HG03108 (cell line): ENCODE measurements at regions not wholly inside any gene's neighbourhood (a gene's known extent, or its start where the extent isn't known, plus 50 kb on each side); places are given as distances from the start of the nearest gene placed in this dataset.

Experiments used
- ATAC-seq: cut with Tn5 transposase; IDR thresholded peaks from one replicate; pipeline ENCODE4 v1.9.1; 2021; ENCODE audit warnings: moderate library complexity; ENCODE audit not compliant: unreplicated experiment

DNA sequence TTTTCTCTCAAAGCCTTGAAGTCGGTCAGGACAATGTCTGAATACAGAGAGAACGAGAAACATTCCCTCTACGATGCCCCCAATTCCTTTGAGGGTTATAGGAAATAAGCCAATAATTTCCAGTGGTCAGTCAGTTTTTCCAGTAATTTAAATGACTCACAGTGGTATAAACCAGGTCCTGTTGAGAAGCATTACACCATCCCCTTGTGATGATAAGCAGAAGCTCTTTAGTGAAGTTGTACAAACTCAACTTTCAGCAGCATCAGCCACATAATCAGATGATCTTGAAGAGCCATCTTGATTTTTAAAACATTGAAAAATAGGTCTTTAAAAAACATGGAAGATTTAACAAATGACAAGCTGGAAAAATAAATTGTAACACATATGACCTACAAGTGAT is 173.9 kb upstream of the ZNF462 start:
- ATAC-seq: no peak

DNA sequence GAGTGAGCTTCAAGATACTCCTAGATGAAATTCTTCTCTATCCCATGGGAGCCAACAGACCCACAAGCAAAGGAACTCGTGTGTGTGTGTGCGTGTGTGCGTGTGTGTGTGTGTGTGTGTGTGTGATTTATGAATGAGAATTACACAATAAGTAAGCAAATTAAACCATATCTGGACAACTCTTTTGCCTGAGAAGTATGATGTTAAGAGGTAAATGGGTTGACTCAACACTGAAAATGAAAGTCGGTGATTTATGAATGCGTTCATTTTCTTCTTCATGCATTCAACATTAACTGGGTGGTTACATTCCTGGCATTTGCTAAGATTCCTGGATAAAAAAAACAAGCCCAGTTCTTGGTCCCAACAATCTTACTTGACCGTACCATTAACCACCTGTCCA is 171.3 kb upstream of the ZNF462 start:
- no peak for ATAC-seq

DNA sequence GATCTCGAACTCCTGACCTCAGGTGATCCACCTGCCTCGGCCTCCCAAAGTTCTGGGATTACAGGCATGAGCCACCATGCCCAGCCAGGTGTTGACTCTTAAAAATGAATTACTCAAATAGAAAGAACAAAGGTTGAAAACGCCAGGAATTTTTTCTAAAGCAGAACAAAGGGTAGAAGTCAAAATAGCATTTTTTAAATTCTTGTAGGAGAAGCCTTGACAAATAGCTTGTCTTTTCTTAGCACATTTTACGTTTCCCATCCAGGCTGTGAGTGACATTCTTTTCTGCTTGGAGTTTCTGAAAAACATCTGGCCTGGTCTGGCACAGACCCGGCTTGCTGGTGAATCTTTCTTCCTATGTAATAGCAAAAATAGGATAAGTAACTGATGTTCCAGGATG is 169.4 kb upstream of the ZNF462 start:
- ATAC-seq: no peak

DNA sequence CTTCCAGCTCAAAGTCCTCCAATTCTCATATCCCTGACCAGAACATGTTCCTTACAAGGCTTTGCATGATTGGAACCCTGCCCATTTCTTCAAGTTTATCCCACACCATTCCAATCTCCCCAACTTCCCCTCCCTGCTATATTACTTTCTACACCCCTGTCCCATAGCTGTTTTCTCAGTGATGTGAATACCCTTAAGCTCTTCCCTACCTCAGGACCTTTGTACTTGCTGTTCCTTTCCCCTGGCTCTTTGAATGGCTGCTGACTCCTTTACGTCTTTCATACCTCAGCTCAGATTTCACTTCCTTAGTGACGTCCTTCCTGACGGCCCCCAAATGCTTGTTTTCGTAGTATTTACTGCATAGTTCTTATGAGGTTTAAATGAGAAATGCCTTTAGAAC is 166.2 kb upstream of the ZNF462 start:
- no peak for ATAC-seq

DNA sequence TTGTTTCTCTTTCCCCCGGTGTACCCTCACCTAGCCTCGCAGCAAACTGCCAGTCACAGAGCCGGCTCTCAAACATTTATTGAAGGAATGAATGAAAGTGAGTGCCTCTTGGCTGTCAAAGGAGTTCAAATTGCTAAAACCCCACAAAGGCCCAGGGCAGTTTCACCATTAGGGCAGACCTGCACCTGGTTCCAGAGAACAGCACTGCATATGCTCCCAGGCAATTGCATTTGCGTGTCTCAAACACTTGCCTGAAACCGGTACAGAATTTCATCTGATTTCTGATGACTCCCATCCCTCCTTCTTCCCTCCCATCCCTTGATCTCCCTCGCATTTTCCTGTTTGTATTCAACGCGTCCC is 165.6 kb upstream of the ZNF462 start:
- ATAC-seq: no peak

DNA sequence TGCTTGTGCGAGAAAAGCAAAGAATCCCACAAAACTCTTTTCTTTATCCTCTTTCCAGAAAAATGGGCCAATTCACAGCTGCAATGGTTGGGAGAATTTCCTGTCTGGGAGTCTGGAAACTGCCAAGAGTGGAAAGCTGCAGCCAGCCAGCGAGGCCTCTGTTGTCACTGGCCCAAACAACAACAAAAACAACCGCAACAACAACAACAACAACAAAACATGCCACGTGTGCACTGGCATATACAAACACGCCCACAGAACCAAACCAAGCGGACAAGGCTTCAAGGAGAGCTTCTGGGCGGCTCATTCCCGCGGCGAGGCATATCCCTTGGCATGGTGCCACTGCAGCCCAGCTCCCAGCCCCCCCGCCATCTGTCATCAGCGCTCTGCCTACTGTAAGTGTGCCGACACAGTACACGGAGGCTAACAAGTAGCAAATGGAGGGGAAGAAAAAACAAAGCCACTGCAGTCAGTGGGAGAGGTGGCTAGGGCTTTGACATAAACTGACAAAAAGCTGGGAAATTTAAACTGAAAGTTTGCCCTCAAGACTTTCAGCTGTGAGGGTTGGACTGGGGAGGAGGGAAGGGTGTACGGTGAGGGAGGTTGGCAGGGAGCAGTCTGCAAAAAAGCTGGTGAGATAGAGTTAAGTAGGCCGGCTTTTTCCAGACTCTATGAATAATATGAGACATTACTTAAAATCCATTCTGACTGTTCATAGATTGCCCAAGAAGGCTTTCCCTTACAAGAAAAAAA is 165.0 kb upstream of the ZNF462 start:
- ATAC-seq: no peak

DNA sequence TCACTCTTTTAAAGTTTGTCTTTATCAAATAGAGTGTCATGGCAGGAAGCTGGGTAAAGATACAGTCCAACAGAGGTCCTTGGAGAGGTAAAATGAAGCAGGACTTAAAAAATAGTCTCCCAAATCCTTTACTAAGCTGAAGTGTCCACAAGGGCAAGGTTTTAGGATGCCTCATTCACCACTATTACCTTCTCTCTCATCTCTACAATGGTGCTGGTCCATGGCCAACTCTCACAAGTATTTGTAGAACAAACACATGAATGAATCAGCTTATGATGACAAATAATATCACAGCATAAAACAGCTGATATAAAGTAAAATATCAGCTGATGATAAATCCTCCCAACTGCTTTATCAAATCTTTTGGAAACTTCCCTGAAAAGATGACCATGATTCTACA is 162.3 kb upstream of the ZNF462 start:
- no peak for ATAC-seq

DNA sequence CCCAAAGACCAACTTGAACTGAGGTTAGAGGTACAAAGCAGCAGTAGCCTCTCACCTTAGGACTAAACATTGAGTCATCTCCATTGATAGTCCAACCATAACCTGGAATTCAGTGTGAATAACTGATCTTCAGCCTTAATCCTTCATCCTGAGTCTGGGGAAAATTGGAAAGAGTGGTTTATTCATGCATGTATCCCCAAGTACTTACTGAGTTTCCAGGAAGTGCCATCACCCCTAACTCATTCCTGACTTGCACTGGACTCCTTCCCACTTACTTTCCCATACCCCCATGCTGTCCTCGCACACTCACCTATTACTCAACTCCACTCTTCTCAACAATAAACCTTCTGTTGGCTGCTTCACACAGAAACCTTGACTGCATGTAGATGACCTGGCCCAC is 161.4 kb upstream of the ZNF462 start:
- ATAC-seq: no peak

DNA sequence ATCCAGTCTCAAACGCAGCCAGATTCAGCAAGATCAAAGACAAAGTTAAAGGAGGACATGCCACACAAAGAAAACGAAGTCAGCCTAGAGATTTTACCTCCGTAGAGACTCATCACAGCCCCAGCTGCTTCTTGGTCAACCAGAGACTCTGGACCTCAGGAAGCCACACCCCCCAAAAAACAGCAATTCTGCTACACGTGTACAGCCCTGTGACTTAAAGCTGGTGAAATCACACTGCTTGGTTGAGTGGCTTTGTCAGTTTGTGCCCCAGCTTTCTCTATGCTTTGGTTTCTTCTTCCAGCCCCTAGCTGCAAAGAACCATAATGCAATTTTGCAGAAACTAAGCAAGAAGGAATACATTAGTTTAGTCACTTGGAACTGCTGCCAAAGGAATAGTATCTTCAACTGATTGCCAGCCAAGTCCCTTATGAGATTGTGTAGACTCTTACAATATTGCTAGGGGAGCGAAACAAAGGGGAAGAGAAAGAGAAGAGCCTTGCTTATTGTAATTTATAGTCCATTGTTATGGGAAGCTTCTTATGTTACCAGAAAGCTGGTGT is 158.8 kb upstream of the ZNF462 start:
- no peak for ATAC-seq

DNA sequence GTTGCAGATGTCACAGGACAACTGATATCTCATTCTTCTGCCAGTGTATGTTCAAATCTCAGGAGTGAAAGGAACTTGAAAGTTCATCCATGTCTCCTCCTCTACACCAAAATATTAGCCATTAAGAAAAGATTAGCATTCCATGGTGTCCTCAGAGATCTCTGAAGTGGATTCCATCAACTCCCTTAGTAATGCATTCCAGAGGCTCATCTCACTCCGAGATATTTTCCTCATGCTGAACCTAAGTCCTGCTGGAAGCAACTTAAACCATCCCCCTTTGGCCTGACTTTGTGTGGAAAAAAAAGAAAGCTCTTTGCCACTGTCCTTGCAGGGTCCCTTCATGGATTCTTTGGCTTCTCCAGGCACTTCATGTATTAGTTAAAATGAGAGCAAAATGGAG is 155.7 kb upstream of the ZNF462 start:
- no peak for ATAC-seq

DNA sequence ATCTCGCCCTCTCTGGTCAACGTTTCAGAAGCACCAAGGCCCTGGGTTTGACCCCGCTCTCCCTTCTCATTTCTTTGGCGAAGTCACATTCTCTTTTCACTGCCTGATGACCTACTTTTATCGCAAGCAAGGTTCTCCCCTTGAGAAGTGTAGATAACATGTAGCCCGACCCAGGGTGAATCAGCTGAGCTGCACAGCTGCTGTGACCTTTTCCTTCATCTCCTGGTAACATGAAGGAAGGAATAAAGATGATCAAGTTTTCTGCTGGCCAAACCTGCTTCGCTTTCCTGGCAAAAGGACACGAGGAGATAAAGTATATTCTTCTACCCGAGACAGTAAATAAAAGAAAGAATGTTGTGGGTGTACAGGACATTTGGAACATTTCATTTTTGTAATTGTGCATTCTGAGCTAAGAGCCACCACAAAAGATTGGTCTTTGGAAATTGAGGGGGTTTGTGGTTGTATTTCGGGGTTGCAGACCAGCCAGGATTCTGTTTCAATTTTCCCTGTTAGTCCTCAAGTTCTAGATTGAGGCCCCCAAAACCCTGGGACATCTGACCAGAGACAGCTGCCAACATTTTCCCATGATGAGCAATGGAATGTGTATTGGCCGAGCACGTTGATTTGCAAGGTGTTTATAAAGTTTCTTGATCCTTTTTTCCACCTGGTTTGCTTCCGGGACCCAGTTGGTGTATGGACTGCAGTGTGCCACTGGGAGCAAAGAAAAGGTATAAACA is 155.1 kb upstream of the ZNF462 start:
- ATAC-seq: no peak

DNA sequence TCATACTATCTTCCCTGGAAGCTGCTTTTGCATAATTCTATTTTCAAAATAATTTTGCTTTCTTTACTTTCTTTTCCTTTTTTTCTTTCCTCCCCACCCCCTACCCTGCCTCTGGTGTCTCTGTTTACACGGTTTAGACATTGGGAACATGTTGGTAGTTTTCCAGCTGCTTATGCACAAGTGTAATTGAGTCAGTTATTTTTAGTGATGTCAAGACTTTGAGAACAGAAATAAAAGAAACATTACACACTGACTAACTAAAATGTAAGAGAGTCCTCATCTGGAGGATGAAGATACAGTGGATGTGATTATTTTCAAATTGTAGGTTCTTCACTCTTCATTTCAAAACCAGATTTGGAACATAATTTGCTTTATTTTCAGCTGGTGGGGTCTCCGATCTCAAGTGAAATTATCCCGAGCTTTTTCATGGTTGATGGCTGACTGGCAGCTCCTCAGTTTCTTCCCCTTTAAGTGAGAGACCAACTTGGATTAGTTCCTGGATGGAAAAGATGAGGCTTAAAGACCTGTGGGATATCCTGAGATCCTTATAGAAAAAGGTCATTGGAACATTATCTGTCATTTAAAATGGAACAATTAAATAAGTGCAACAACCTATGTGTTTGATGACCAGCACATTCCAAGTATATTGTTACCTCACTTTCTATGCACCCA is 154.4 kb upstream of the ZNF462 start:
- no peak for ATAC-seq

DNA sequence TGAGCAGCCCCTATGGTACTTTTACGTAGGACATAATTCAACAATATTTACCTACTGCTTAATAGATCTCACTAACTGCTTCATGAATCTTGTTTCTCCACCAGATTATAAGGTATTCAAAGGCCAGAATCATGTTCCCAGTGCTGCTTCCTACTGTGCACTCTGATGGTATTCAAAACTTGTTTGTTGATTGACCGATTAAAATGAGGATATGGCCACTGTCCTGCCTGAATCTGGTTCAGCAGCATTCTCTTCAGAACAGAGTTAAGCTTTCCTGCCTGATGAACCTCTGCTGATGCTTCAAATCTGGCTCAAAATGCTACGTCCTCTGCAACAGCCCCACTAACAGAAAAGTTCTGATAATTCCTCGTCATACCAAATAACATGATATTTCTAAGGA is 150.7 kb upstream of the ZNF462 start:
- no peak for ATAC-seq

DNA sequence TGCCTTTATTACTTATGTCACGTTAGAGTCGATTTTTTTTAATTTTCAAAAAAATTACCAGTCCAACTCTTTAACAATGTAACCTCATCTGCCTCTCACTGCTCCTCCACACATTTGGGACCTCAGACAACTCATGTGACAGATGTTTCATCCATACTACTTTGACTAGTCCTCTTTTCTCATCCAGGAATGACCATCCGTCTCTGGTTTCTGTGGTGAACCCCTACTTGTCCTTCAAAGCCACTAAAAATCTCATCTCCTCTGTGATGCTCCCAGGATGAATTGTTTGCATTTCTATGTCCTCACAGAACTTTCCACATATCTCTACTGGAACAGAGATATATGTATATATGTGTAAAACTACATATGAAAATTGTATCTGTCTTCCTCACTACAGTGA is 149.8 kb upstream of the ZNF462 start:
- ATAC-seq: no peak

DNA sequence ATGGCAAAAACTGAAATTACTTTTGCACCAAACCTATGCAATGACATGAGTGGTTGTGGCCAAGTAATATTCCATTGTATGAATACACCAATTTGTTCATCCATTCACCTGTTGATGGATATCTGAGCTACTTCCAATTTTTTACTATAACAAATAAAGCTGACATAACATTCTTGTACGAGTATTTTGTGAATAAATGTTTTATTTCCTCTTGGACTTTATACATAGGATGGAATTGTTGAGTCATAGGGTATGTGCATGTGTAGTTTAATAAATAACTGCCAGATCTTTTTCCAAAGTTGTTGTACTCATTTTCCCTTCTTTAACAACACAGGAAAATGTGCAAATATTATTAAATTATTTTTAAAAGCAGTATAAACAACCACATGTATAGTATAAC is 146.1 kb upstream of the ZNF462 start:
- no peak for ATAC-seq

DNA sequence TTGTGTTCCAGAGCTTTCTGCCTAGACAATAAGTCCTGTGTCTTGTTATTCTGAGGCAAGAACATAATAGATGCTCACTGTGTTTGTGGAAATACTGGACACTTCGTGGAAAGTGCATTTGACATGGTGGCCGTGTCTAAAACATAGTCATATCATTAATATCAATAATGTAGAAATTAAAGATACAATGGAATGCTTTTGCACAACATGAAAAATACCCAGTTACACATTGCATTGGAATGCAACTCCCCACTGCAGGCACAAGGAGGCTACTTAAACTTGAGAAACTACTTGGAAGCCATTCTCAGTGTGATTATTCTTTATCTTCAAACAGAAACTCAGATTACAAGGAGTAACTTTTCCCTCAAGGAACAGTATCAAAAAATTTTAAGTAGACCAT is 145.3 kb upstream of the ZNF462 start:
- no peak for ATAC-seq

DNA sequence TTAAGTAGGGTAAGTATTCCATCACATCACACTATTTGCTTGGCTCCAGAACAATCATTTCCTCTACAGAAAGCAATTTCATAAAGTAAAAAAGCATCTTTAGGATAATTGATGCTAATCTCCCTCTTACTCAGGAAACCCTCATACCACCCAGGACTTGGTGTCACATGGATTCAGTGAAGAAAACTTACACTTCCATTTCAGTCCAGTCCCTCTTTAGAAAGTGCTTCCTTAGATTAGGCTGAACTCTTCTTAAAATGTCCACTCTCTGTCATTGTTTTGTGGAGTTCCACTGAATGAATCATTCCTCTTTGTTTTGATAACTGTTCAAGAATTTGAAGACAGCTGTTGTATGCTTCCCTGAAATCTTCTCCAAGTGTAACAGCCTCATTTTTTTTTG is 144.0 kb upstream of the ZNF462 start:
- no peak for ATAC-seq

DNA sequence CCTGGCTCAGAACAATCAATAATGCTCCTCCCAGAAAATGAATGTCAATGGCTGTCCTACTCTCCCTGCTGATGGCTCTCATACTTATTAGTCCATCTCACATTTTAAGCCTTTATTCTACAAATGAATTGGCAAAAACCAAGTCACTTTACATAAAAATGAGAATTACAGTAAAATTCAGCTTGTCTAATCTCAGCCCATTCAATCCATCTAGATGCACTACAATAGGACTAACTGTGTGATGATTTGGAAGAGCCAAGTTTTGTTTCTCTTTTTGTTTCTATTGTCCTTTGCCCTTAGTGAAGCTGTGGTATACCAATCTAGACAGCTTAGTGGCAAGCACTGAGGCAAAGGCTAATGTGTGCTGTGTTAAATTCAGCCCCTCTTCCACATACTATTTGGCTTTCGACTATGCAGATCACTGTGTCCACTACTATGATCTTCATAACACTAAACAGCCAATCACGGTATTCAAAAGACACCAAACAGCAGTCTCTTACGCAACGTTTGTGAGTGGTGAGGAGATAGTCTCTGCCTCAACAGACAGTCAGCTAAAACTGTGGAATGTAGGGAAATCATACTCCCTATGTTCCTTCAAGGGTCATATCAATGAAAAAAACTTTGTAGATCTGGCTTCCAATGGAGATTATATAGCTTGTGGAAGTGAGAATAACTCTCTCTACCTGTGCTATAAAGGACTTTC is 140.8 kb upstream of the ZNF462 start:
- ATAC-seq: no peak

DNA sequence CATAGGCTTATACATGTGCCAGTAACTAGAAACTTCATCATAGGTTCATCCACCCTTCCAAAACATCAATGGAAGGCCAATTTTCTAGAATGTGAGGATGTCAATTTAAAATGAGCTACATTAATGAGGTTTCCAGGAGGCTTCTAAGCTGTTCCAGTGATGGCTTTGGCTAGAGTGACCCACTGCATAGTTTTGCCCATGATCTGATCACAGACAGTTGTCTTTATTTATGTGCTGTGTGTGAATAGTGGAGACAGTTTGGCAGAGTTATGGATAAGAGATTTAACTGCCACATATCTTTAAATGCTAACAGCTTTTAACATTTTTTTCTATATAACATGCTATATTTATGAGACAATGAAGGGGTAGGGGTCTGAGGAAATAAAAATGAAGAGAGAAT is 139.0 kb upstream of the ZNF462 start:
- ATAC-seq: no peak

DNA sequence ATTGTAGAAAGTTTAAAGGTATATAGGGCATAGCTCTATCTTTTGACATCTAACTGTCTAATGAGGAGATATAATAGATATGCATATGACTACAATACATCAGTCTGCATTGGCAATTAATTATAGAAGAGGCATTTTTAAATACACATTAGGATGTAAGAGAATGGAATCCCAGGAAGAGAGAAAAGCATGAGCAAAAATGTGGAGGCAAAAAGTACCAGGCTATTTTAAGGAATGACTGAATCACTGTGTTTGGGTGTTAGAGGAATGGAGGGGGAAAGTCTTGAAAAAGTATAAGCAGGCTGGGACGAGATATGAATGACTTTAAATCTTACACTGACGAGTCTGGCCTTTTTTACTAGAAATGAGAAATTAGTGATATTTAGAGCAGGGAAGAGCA is 138.4 kb upstream of the ZNF462 start:
- ATAC-seq: no peak

DNA sequence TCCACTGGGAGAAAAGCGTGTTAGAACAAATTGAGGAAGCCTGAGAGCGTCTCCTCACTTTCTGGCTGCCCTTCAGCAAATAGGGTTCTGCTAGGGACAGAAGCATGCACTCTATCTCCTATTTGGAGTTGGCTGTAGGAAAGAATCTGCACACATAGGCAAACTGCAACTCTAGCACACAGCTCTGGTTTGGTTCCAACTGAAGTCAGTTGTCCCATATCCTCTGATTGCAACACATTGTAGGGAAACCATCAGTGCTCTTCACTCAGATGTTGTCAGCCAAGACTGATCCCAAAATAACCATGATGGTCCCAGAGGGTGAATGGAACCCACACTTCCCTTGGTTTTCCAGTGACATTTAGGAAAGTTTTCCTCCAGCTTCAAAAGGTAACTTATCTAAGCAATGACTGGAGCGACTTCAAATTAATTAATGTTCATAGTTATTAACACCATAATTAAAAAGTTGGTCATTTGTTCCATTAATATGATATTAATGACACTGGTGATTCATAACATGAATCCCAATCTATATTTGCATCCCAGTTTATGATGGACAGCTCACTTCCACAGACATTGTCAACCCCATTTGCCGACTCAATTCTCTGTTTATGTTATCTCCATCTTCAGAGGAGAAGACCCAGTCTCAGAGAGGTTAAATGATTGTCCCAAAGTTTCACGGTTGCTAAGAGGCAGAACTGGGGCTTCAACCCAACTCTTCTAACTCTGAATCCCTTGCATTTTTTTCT is 136.7 kb upstream of the ZNF462 start:
- ATAC-seq: no peak
